HFF-Myc (cell line): ENCODE measurements at regions not wholly inside any gene's neighbourhood (a gene's known extent, or its start where the extent isn't known, plus 50 kb on each side); places are given as distances from the start of the nearest gene placed in this dataset.

Experiments
- DNase-seq: peaks from one replicate; pipeline ENCODE4 v3.0.0-alpha.2; 2011; ENCODE audit warnings: low read depth; ENCODE audit errors: extremely low read depth
- H3K4me3 ChIP-seq: replicated peaks from 2 replicates; pipeline ENCODE4 v1.5.1; 2011; ENCODE audit warnings: low read depth, mild to moderate bottlenecking, control low read depth, low read length
- CTCF ChIP-seq: IDR thresholded peaks from 2 replicates; pipeline ENCODE4 v1.5.1; 2012; ENCODE audit warnings: mild to moderate bottlenecking, low read depth, low read length, control low read depth; ENCODE audit errors: missing control alignments

DNA sequence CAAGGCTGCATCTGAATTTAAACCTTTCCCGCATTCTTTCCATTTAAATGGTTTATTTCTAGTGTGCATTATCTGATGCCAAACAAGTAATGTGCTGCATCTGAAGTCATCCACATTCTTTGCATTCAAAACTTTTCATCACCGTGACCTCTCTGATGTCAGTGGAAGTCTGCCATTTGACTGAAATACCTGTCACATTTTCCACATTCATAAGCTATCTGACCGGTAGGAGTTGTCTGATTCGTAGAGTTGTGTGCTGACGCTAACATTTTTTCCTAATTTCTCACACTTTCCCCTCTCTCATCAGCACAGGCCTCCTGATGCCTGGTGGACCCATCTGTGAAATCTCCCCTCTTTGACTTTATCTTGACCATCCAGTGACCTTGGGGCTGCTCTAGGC, 79.9 kb upstream of the BARX2 start:
- no peak overlapping the region for H3K4me3 ChIP-seq
- TF ChIP-seq CTCF: no peak
- DNase-seq: no peak

- TF ChIP-seq CTCF: no peak
- no peak for DNase-seq
- no peak overlapping the region for H3K4me3 ChIP-seq
These were observed 82.9 kb upstream of the BARX2 start for GRCh38 chr11:129292771-129293170.

- no peak overlapping the region for H3K4me3 ChIP-seq
- DNase-seq: no peak
- TF ChIP-seq CTCF: no peak
These were observed 83.6 kb upstream of the BARX2 start for GRCh38 chr11:129292092-129292491.

- H3K4me3 ChIP-seq: no peak overlapping the region
- no peak for DNase-seq
- no peak for TF ChIP-seq CTCF
These were observed 84.1 kb upstream of the BARX2 start for GRCh38 chr11:129291546-129291945.

GRCh38 chr11:129290966-129291365, 84.7 kb upstream of the BARX2 start:
- no peak for DNase-seq
- H3K4me3 ChIP-seq: no peak overlapping the region

GRCh38 chr11:129289350-129290040, 86.2 kb upstream of the BARX2 start:
- TF ChIP-seq CTCF: no peak
- H3K4me3 ChIP-seq: no peak overlapping the region
- no peak for DNase-seq

More at GRCh38 chr11:129290966-129291365, 84.7 kb upstream of the BARX2 start:
- no peak for TF ChIP-seq CTCF

- no peak overlapping the region for H3K4me3 ChIP-seq
- TF ChIP-seq CTCF: no peak
- no peak for DNase-seq
These were observed 87.7 kb upstream of the BARX2 start for GRCh38 chr11:129287920-129288319.
